ENCODE measurements at regions not wholly inside any gene's neighbourhood (a gene's known extent, or its start where the extent isn't known, plus 50 kb on each side); places are given as distances from the start of the nearest gene placed in this dataset.

DNA sequence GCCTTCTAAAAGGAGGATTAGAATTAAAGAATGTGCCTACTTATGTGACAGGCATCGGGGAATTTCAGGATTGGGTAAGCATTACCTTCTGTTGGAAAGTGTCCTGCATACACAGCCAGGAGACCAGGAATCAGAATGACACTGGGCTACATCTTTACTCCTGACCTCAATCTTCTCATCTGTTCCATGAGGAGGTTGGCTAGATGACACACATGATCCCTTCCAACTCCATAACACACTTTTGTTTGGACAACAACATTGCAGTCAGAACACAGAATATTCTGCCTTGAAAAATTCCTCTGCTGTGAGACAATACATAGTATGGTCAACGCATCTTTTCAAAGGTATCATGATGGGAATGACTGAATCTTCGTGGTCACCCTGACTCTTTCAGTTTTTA, 1281.2 kb upstream of the SORCS1 start:
- TF ChIP-seq POLR2A (IDR thresholded peaks at IDR 0.05) = no peak
- TF ChIP-seq, protein P1, sequence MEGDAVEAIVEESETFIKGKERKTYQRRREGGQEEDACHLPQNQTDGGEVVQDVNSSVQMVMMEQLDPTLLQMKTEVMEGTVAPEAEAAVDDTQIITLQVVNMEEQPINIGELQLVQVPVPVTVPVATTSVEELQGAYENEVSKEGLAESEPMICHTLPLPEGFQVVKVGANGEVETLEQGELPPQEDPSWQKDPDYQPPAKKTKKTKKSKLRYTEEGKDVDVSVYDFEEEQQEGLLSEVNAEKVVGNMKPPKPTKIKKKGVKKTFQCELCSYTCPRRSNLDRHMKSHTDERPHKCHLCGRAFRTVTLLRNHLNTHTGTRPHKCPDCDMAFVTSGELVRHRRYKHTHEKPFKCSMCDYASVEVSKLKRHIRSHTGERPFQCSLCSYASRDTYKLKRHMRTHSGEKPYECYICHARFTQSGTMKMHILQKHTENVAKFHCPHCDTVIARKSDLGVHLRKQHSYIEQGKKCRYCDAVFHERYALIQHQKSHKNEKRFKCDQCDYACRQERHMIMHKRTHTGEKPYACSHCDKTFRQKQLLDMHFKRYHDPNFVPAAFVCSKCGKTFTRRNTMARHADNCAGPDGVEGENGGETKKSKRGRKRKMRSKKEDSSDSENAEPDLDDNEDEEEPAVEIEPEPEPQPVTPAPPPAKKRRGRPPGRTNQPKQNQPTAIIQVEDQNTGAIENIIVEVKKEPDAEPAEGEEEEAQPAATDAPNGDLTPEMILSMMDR (IDR thresholded peaks at IDR 0.05) = no peak

Measured in uterus (tissue), 2 donors.